GM23338 (cell line): ENCODE measurements at regions not wholly inside any gene's neighbourhood (a gene's known extent, or its start where the extent isn't known, plus 50 kb on each side); places are given as distances from the start of the nearest gene placed in this dataset.

Source experiments
- ATAC-seq: fragments of 200-7000 bp; cut with Tn5 transposase; 3 replicates; pipeline ENCODE4 v1.9.1; 2020
- DNase-seq: peaks from one replicate; pipeline ENCODE4 v3.0.0-alpha.2; 2015; ENCODE audit warnings: low spot score
- H2AFZ ChIP-seq: fragments of 200-600 bp; sonication (generic); 2 replicates; pipeline ENCODE4 v1.8.0; 2016; ENCODE audit warnings: antibody characterized with exemption, mild to moderate bottlenecking, moderate library complexity
- H3F3A ChIP-seq: fragments of 200-600 bp; sonication (generic); replicated peaks from 2 replicates; pipeline ENCODE4 v1.8.0; 2017; ENCODE audit warnings: antibody characterized with exemption, mixed run types, low read depth
- H3K27ac ChIP-seq: fragments of 200-600 bp; sonication (generic); 2 replicates; pipeline ENCODE4 v1.6.1; 2016; ENCODE audit warnings: low read depth
- H3K27me3 ChIP-seq: fragments of 200-600 bp; sonication (generic); 2 replicates; pipeline ENCODE4 v1.8.0; 2016; ENCODE audit warnings: mild to moderate bottlenecking, mixed run types, moderate library complexity; ENCODE audit not compliant: insufficient read depth
- H3K36me3 ChIP-seq: fragments of 200-600 bp; sonication (generic); 2 replicates; pipeline ENCODE4 v1.8.0; 2016; ENCODE audit warnings: mild to moderate bottlenecking; ENCODE audit not compliant: insufficient read depth
- H3K4me1 ChIP-seq: fragments of 200-600 bp; sonication (generic); 2 replicates; pipeline ENCODE4 v1.8.0; 2016; ENCODE audit warnings: mild to moderate bottlenecking, moderate library complexity; ENCODE audit not compliant: insufficient read depth
- H3K4me2 ChIP-seq: fragments of 200-600 bp; sonication (generic); 2 replicates; pipeline ENCODE4 v1.7.1; 2017; ENCODE audit warnings: mixed run types
- H3K4me3 ChIP-seq: fragments of 200-600 bp; sonication (generic); 2 replicates; pipeline ENCODE4 v1.6.1; 2016; ENCODE audit warnings: mixed run types
- H3K79me2 ChIP-seq: fragments of 200-600 bp; sonication (generic); replicated peaks from 2 replicates; pipeline ENCODE4 v1.8.0; 2017; ENCODE audit warnings: mild to moderate bottlenecking; ENCODE audit not compliant: insufficient read depth
- H3K9me2 ChIP-seq: fragments of 200-600 bp; sonication (generic); 2 replicates; pipeline ENCODE4 v1.8.0; 2017; ENCODE audit not compliant: insufficient read depth
- H4K20me1 ChIP-seq: fragments of 200-600 bp; sonication (generic); replicated peaks from 2 replicates; pipeline ENCODE4 v1.8.0; 2017; ENCODE audit warnings: mild to moderate bottlenecking; ENCODE audit not compliant: insufficient read depth
- H3K27ac Mint-ChIP-seq: 2 replicates; pipeline ENCODE4 v1.8.0; 2020; ENCODE audit warnings: inconsistent platforms, mild to moderate bottlenecking, moderate library complexity, mixed read lengths
- H3K27me3 Mint-ChIP-seq: 3 replicates; pipeline ENCODE4 v1.8.0; 2022; ENCODE audit warnings: low read depth, mild to moderate bottlenecking, moderate library complexity, mixed read lengths, inconsistent platforms; ENCODE audit not compliant: insufficient read depth, poor library complexity
- H3K36me3 Mint-ChIP-seq: 3 replicates; pipeline ENCODE4 v1.8.0; 2021; ENCODE audit warnings: low read depth, mild to moderate bottlenecking, inconsistent platforms, moderate library complexity, mixed read lengths
- H3K4me1 Mint-ChIP-seq: 3 replicates; pipeline ENCODE4 v1.8.0; 2020; ENCODE audit warnings: mild to moderate bottlenecking, inconsistent platforms, mixed read lengths
- H3K4me3 Mint-ChIP-seq: 3 replicates; pipeline ENCODE4 v1.8.0; 2021; ENCODE audit warnings: moderate library complexity, mild to moderate bottlenecking, inconsistent platforms, mixed read lengths
- H3K9me3 Mint-ChIP-seq: 3 replicates; pipeline ENCODE4 v1.8.0; 2020; ENCODE audit warnings: moderate library complexity, mild to moderate bottlenecking, inconsistent platforms, mixed read lengths
- CREB1 ChIP-seq: fragments of 250-450 bp; sonication (Bioruptor Pico); IDR thresholded peaks from 2 replicates; pipeline ENCODE4 v1.5.0; 2020; ENCODE audit warnings: low read depth, mild to moderate bottlenecking, moderate library complexity
- CTCF ChIP-seq, 2 experiments: fragments of 200-600 bp in 1 of 2; sonication (generic) in 1 of 2; conservative IDR thresholded peaks; 2 replicates each; pipeline versions ENCODE4 v1.5.1 to v1.6.1; 2016 to 2017; ENCODE audit warnings: antibody characterized with exemption in 2 of 2, low read depth in 2 of 2, mild to moderate bottlenecking in 2 of 2, moderate library complexity in 1 of 2
- ETS1 ChIP-seq: IDR thresholded peaks from 2 replicates; pipeline ENCODE4 v1.6.1; 2016; ENCODE audit warnings: antibody characterized with exemption
- EZH2 ChIP-seq: fragments of 200-600 bp; sonication (generic); IDR thresholded peaks from one replicate; pipeline ENCODE4 v1.8.0; 2017; ENCODE audit warnings: antibody characterized with exemption, mild to moderate bottlenecking, low read depth; ENCODE audit not compliant: unreplicated experiment
- EZH2phosphoT487 ChIP-seq: fragments of 200-600 bp; sonication (generic); IDR thresholded peaks from one replicate; pipeline ENCODE4 v1.8.1; 2018; ENCODE audit warnings: antibody characterized with exemption; ENCODE audit not compliant: unreplicated experiment
- JUNB ChIP-seq: IDR thresholded peaks from one replicate; pipeline ENCODE4 v1.6.1; 2016; ENCODE audit warnings: antibody characterized with exemption; ENCODE audit not compliant: unreplicated experiment
- NANOG ChIP-seq: IDR thresholded peaks from 2 replicates; pipeline ENCODE4 v1.6.1; 2016; ENCODE audit warnings: antibody characterized with exemption, borderline replicate concordance
- POLR2AphosphoS5 ChIP-seq: IDR thresholded peaks from 2 replicates; pipeline ENCODE4 v1.6.1; 2016; ENCODE audit warnings: antibody characterized with exemption, low read depth
- REST ChIP-seq: IDR thresholded peaks from one replicate; pipeline ENCODE4 v1.6.1; 2018; ENCODE audit warnings: antibody characterized with exemption; ENCODE audit not compliant: unreplicated experiment
- STAT1 ChIP-seq: IDR thresholded peaks from one replicate; pipeline ENCODE4 v1.6.1; 2016; ENCODE audit warnings: antibody characterized with exemption; ENCODE audit not compliant: unreplicated experiment
- ZNF114 ChIP-seq: fragments of 250-450 bp; sonication (Bioruptor Pico); IDR thresholded peaks from 2 replicates; pipeline ENCODE4 v1.5.0; 2020; ENCODE audit warnings: mild to moderate bottlenecking, moderate library complexity
- ZNF331 ChIP-seq: fragments of 250-450 bp; sonication (Bioruptor Pico); IDR thresholded peaks from 2 replicates; pipeline ENCODE4 v1.5.0; 2020; ENCODE audit warnings: low read depth, mild to moderate bottlenecking, moderate library complexity
- ZNF462 ChIP-seq: fragments of 250-450 bp; sonication (Bioruptor Pico); IDR thresholded peaks from 2 replicates; pipeline ENCODE4 v1.5.0; 2020; ENCODE audit warnings: mild to moderate bottlenecking, moderate library complexity

- no peak overlapping the region for H3K4me3 Mint-ChIP-seq
- Histone ChIP-seq H3K27ac (no peak overlapping the region), H3K4me2 (no peak overlapping the region), H3K4me1 (no peaks in the 10 kb centered on the region), H3K79me2 (no peaks in the 10 kb centered on the region), H3K4me3 (no peak overlapping the region), H3F3A (no peaks in the 10 kb centered on the region), H4K20me1 (no peaks in the 10 kb centered on the region), H3K27me3 (no peaks in the 10 kb centered on the region), H2AFZ (no peak overlapping the region), H3K36me3 (peaks cover 3% of the 10 kb centered on the region; the same call in 1 of the 2 replicates), H3K9me2 (no peaks in the 10 kb centered on the region)
- H3K27ac Mint-ChIP-seq, result no peak overlapping the region
- H3K36me3 Mint-ChIP-seq, result peaks cover 9% of the 10 kb centered on the region; the same call in 2 of the 3 replicates
- H3K27me3 Mint-ChIP-seq, result peaks cover 3% of the 10 kb centered on the region
- DNase-seq (no peak), ATAC-seq (no peak)
- peaks cover 2% of the 10 kb centered on the region for H3K4me1 Mint-ChIP-seq
- H3K9me3 Mint-ChIP-seq, result peaks cover 15% of the 10 kb centered on the region
- TF ChIP-seq POLR2AphosphoS5 (no peak), REST (no peak), EZH2phosphoT487 (no peak), CREB1 (no peak), STAT1 (no peak), ZNF114 (no peak), ZNF462 (CRISPR knock-in tag) (no peak), ETS1 (no peak), NANOG (no peak), EZH2 (no peak), JUNB (no peak), ZNF331 (CRISPR knock-in tag) (no peak), CTCF (conservative IDR thresholded peaks at IDR 0.05; ENCODE audit: low read depth in 2 of 2) (no peak)
Measured at GRCh38 chr15:38150148-38150547, 102.5 kb upstream of the SPRED1 start.
